Activated gamma-delta T cell (primary cell): ENCODE measurements at regions not wholly inside any gene's neighbourhood (a gene's known extent, or its start where the extent isn't known, plus 50 kb on each side); places are given as distances from the start of the nearest gene placed in this dataset.
"Not testable (repeated sequence)": the region's sequence is repeated elsewhere in the genome, so short reads cannot be mapped to it uniquely, and the experiment has no call there.

ENCODE experiments used
- DNase-seq: peaks from one replicate; lab custom pipeline; 2025; lab: John Stamatoyannopoulos, UW

DNA sequence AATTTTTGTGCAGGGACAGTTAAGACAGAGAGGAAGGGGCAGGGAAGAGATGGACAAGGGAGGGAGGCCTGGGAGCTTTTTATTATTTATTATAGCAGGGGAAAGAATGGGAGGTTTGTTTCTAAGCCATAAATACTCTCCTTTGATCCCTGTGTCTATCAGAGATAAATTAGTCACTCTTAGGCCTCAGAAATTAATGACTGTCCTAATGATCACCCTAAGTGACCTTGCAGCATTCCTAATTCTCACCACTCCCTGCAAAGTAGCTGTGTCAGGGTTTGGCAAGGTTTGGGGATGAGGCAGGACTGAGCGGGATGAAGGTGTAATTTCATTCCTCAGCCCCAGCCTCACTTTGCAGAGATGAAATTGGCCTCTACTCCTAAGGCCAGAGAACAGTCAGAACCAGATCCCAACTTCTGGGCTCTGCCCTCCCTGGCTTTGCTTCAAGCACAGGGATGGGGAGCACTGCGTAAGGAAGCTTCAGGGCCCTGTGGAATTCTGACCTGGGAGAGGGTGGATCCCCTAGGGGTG is 95.0 kb downstream of the TMEM17 start:
- DNase-seq, result no peak

DNA sequence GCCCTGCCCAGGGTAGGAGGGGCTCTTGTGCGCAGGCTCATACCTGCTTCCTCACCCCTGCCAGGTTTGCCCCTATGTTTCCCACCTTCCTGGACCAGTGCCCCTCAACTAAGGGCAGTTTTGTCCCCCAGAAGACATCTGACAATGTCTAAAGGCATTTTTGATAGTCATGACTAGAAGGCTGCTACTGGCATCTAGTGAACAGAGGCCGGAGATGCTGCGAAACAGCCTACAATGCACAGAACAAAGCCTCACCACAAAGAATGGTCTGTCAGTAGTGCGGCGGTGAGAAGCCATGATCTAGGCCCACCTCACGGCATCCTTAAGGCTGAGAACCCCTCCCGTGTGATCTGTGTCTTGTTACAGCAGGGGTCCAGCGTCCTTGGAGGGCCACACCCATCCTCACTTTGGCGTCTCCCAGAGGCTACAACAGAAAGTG is 96.0 kb downstream of the TMEM17 start:
- DNase-seq, result no peak

DNA sequence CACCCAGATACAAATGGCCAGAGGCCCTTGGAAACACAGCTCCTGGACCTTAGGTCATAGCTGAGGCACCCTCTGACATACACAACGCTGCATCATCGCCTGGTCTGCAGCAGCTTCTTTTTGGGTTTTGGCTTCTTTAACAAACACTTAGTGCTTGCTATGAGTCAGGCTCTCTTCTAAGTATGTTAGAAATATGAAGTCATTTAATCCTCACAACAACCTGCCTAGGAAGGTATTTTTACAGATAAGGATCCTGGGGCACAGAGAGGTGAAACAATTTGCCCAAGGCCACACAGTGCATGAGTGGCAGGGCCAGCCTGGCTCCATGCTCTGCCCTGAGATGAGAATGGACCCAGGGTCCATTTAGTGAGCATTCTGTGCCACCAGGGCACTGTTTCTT is 96.6 kb downstream of the TMEM17 start:
- DNase-seq, result no peak

DNA sequence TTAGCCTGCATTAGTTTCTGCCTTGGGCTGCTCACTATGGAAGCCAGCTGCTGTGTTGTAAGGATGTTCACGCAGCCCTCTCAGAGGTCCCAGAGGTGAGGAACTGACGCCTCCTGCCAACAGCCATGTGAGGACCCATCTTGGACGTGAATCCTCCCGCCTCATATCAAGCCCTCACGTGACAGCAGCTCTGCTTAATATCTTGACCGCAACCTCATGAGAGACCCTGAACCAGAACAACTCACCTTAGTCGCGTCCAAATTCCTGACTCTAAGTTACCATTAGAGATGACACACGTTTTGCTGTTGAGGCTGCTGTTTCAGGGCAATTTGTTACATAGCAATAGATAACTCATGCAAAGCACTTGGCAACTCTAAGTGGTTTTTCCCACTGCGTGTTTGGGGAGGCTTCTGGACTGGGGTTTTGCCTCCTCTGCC is 97.7 kb downstream of the TMEM17 start:
- no peak for DNase-seq

DNA sequence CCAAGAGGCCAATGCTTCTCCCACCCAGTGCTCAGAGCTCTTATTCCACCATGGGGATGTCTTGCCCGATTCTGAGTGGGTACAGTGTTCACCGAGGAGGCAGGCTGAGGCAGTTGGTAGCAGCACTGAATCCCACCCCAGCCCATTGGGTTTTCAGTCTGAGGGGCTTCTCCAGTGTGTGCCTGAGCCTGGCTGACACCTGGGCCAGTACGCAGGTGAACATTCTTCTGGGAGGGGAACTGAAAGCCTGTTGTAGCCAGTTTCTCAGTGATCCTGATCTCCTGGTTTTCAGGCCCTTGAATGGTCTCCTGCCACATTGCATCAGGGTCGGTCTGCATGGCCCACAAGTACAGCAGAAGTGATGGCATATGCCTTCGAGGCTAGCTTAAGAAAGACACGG is 98.2 kb downstream of the TMEM17 start:
- DNase-seq, result no peak

DNA sequence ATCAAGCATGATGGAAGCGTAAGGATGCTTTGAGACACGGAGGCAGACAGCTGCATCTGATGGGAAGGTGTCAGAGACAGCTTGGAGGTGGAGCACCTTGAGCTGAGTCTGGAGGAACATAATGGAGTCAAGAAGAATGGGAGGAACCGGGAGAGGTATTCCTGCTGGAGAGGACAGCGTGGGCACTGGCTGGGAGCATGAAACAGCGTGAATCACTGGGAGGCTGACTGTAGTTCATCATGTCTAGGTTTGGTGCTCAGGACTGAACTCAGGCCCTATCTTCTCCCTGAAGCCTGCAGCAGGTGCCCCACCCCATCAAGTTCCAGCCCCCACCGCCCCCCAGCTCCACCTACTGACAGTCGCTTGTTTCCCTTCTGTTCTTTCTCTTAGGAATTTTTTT is 98.6 kb downstream of the TMEM17 start:
- DNase-seq, result no peak

DNA sequence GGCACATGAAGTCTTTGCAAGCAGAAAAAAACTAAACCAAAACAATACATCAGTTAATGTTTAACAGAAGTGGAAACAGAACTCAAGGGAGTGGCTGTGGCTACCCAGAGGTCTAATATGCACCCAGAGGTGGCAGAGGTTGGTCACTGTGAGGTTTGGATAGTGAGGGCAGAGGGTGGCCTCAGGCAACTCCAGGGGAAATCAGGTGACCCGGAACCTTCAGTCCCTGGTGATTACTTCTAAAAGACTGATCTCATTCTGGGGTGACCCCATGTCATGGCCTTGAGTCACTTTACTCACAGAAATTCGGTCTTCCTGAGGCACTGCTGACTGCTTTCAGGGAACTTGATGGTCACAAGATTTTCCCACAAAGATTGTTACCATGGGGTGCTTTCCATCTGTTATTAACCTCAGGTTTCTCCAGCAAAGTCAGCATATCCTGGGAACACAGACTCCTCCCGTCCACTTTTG is 99.4 kb downstream of the TMEM17 start:
- no peak for DNase-seq

DNA sequence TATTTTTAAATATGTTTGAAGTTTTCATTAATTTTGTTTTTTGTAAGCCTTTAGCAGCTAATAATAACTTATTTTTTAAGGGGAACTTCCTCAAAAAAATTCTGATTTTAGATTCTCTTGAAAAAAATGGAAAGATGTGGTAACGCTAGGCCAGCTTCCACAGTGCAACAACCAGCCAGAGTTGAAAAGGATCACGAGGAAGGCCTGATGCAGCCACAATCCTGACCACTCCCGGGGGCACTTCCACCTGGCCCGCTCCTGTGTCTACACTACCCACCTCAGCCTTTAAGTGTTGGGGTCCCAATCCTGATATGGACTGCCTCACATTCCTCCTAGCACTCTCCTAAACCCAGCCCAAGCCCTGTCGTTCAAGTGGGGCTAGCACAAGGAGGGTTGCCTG is 101.1 kb downstream of the TMEM17 start:
- DNase-seq, result no peak

DNA sequence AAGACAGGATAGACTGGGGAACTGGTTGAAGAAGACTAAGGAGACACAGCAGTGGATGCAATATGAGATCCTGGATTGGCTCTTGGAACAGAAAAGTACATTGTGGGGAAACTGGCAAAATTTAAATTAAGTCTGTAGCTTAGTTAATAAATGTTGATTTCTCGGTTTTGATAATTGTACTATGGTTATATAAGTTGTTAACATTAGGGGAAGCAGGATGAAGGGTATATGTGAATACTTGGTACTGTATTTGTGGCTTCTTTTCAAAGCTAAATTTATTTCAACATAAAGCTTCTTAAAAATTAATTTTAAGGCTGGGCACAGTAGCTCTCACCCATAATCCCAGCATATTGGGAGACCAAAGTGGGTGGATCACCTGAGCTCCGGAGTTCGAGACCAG is 103.8 kb downstream of the TMEM17 start:
- DNase-seq, result no peak

DNA sequence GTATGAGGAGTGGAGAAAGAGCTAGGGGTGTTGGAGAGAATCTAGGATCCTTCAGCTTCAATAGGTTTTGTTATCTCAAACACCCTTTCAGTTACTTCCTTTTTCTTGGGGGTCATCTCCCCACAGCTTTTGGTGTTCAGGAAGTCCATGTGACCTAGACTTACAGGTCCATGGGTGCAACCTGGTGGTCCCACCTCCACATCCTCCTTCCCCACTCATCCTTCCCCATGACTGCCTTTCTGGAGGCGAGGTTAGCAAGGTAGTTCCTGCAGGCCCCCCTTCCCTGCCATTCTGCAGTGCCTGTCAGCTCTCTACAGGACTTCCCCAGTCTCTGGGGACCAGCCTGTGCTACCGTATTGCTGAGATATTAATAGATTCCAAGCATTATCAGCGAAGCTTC is 107.6 kb downstream of the TMEM17 start:
- no peak for DNase-seq

DNA sequence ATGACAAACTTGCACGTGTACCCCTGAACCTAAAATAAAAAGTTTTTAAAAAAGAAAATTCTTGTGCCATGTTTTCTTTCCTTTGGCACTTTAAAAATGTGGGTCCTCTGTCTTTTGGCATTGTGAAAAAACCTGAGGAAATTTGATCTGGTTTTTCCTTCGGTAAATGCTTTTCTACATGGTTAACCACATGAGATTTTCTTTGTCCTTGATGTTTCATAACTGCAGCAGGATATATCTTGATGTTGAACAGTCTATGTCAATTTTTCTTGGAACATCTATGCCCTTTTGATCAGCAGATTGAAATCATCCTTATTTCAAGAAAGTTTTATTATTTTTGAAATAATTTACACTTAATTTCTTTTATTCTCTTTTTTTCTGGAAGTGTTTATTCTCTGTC is 109.1 kb downstream of the TMEM17 start:
- DNase-seq, result no peak

DNA sequence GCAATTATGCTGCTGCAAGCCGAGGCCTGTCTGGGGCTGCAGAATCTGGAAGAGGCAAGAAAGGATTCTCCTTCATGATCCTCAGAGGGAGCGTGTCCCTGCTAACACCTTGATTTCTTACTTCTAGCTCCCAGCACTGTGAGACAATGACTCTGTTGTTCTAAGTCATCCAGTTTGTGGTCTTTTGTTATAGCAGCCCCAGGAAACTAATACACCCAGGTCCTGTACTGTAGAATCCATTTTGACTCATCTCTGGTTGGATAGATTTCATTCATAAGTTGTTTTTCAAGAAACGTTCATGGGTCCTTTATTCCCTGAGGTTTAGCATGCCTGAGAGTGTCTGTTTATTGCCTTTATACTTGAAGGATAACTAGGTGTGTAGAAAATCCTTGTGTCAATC is 112.7 kb downstream of the TMEM17 start:
- no peak for DNase-seq

DNA sequence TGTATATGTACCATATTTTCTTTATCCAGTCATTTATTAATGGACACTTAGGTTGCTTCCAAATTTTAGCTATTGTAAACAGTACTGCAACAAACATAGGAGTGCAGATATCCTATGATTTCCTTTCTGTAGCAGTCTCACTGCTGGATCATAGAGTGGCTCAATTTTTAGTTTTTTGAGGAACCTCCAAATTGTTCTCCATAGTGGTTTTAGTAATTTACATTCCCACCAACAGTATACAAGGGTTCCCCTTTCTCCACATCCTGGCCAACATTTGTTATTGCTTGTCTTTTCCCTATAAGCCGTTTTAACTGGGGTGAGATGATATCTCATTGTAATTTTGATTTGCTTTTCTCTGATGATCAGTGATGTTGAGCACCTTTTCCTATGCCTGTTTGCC is 114.3 kb downstream of the TMEM17 start:
- no peak for DNase-seq

DNA sequence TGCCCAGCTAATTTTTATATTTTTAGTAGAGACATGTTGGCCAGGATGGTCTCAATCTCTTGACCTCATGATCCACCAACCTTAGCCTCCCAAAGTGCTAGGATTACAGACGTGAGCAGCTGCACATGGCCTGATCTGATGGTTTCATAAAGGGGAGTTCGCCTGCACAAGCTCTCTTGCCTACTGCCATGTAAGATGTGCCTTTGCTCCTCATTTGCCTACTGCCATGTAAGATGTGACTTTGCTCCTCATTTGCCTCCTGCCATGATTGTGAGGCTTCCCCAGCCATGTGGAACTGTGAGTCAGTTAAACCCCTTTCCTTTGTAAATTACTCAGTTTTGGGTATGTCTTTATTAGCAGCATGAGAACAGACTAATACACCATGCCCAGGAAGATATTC is 119.6 kb downstream of the TMEM17 start:
- not testable (repeated sequence) for DNase-seq

DNA sequence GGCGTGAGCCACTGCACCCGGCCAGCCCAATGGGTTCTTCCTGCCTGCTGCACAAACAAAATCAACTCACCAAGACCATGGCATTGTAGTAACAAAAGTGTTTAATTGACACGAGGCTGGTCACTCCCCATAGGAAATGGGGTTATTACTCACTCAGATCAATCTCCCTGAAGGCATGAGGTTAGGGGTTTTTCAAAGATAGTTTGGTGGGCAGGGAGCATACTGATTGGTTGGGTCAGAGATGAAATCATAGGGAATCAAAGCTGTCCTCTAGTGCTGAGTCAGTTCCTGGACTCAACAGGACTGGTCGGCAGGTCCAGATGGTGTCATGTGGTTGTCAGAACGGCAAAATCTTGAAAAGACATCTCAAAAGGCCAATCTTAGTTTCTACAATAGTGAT is 122.1 kb downstream of the TMEM17 start:
- DNase-seq, result no peak

DNA sequence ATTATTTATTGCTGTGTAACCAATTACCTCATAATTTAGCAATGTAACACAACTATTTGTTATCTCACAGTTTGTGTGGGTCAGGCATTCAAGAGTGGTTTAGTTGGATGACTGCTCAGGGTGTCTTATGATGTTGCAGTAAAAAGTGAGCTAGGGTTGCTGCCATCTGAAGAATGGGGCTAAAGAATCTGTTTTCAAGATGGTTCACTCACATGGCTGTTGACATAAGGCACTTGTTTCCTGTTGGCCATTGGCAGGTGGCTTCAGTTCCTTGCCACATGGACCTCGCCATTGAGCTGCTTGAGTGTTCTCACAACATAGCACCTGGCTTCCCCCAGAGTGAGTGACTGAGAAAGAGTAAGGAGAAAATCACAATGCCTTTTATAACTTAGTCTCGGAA is 123.2 kb downstream of the TMEM17 start:
- no peak for DNase-seq

DNA sequence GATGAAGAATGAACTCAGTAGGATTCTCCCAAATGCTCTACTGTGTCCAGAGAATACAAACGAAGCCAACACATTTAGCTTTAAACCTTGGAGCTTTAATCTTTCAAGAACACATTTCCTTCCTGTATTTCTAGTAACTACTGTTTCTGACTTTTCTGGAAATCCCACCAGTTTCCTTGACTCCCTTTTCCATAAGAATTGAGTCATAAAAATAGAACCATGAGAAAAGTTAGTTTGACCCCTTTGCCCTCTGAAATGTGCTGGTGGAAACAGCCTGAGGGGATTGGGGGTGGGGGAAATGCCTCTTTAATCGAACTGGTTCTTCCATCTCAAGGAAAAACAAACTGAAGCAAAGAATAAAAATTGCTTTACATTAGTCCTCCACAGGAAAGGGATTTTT is 123.9 kb downstream of the TMEM17 start:
- DNase-seq, result no peak

DNA sequence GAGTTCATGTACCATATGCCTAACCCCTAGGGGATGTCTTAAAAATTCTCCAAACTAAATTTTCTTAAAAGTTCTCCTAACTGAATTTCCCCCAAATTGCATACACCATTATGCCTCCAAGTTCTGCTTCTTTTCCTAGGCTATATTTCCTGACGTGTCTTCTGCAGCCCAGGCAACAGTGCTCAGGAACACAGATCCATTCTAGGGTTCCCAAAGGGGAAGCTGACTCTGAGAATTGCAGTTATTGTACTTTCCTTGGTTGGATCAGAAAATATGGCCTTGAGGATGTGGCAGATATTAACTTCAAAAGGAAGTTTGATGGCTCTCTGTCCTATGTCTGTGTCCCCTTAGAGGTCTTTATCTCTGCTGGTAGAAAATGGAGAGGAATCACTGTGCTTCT is 124.3 kb downstream of the TMEM17 start:
- DNase-seq, result no peak

DNA sequence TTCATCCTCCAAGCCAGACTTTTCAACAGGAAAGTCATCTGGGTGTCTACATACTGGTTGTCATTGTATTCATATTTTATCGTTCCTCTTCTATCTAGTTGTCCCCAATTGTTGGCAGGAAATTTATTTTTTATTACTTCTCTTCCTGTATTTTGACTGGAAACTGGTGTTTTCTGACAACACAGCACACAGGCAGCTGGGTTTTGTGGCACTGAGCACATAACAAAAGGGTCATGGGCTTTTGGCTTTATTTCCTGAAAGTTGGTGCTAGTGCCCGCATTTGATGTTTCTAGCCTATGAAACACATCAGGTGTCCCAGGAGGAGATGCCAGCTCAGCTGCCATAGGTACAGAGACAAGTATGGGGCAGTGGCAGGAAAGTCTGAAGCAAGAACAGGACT is 126.4 kb downstream of the TMEM17 start:
- no peak for DNase-seq

DNA sequence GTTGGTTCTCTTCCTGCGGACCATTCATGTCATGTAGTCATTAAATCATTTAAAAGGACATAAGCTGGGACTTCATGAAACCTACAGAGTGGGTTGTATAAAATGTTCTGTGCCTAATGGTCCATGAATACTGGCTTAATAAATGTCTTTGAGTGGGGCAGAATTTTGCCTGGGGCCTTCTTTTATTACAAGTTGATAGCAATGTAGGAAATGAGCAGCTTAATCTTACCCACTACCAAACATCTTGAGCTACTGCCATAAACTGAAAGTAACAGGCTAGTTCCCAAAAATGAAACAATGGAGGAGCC is 130.9 kb downstream of the TMEM17 start:
- DNase-seq, result no peak

DNA sequence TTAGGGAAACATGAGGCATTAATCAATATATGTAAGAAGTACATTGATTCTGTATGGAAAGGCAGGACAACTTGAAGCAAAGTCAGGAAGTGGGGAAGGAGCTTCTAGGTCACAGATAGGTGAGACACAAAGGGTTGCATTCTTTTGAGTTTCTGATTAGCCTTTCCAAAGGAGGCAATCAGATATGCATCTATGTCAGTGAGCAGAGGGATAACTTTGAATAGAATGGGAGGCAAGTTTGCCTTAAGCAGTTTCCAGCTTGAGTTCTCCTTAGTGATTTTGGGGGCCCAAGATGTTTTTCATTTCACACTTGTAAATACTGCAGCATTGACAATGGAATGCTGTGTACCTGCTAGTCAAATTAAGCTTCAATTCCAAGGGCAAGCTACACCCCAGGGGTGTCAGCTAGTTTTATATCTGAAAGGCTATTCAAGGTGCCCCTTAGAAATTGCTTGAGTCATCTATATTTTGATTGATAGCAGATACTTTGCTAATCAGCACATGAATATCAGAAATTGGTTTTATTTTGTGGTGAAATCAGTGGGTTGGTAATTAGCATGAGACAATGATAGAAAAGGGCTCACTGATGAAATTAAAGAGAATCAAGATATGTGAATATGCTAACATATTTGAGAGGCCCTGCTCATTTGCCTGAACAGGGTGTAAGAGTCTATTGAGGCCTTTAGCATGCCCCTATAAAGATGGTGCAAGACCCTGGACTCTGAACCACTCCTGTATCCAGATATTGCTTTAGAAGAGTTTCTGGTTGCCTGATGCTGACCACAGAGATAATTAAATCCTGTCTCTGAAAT is 131.5 kb downstream of the TMEM17 start:
- no peak for DNase-seq

DNA sequence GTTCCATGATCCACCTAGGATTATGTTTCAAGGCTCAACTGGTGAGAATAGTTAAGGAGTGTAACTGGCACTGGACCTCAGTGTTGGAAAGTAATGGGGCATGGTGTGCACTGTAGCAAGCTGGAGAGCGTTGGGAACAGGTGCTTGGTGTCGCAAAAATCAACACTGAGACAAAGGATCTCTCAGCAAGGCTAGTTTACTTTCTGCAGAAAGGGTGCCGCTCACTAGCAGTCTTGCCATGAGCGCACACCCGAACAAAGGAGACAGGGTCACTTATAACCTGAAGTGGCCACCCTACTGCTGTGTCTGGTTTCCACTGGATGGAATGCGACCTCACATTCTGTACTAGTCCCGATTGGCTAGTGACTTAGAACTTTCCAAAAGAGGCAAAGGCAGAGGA is 133.2 kb downstream of the TMEM17 start:
- DNase-seq, result no peak

DNA sequence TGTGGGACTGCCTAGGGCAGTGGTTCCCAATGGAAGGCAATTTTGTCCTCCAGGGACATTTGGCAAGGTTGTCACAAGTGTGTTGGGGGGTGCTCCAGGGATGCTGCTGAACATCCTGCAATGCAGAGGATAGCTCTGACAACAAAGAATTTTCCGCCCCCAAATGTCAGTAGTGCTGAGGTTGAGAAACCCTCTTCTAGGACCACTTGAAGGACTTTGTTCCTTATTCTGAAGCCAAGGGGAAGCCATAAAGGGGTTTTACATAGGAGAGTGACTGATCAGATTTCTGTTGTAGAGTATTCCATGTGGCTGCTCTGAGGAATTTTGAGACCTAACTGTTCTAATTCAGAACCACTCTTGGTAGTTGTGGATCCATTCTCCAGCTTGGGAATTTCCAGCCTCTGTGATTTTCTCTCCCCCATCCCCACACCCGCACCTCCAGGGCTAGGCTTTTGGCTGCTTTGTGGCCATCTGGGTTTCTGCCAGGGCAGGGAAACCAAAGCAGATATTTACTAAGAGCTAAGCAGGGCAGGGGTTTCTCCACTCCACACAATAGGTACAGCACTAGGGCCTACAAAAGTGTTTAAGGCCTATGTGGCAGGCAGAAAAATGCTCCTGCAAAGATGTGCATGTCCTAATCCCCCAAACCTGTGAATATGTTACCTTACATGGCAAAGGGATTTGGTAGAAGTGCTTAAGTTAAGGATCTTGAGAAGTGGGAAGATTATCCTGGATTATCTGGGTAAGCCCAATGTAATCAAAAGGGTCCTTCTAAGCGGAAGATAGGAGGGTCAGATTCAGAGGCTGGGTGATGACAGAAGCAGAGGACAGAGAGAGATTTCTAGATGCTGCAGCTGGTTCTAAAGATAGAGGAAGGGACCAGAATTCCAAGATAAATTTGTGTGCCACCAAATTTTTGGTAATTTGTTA is 135.4 kb downstream of the TMEM17 start:
- DNase-seq, result no peak
